IMR-90 (cell line): ENCODE measurements at regions not wholly inside any gene's neighbourhood (a gene's known extent, or its start where the extent isn't known, plus 50 kb on each side); places are given as distances from the start of the nearest gene placed in this dataset.

Experiments used
- ATAC-seq: fragments of 200-7000 bp; cut with Tn5 transposase; 2 replicates; pipeline ENCODE4 v1.9.1; 2020; ENCODE audit warnings: low read depth, mild to moderate bottlenecking, moderate library complexity
- BruUV-seq: library from RNA; stranded (reverse); fragments of 400-500 nt; replicated peaks from 2 replicates; lab custom pipeline; 2021; lab: Mats Ljungman, UMichigan
- CTCF ChIA-PET: fragments of 300-600 bp; formaldehyde crosslinking; extraction: SDS; loops from one replicate; lab custom pipeline; 2021; ENCODE audit warnings: antibody characterized with exemption; lab: Yijun Ruan, JAX
- POLR2A ChIA-PET: fragments of 300-600 bp; sonication (Branson Sonifier 250); formaldehyde crosslinking; loops from one replicate; lab custom pipeline; 2022; ENCODE audit warnings: antibody characterized with exemption; ENCODE audit not compliant: unreplicated experiment; lab: Charles Lee
- DNase-seq: peaks from one replicate; pipeline ENCODE4 v3.0.0; 2013
- H2AFZ ChIP-seq: replicated peaks from 2 replicates; pipeline ENCODE3; 2013; ENCODE audit warnings: low read length, mild to moderate bottlenecking; ENCODE audit not compliant: poor library complexity
- H2AK5ac ChIP-seq: 2 replicates; pipeline ENCODE4 v1.6.1; 2013; ENCODE audit warnings: low read depth, low read length, inconsistent platforms
- H2AK9ac ChIP-seq: replicated peaks from 2 replicates; pipeline ENCODE3; 2013; ENCODE audit warnings: mild to moderate bottlenecking, low read depth, low read length, moderate library complexity; ENCODE audit not compliant: poor library complexity
- H2BK120ac ChIP-seq: 2 replicates; pipeline ENCODE4 v1.6.1; 2013; ENCODE audit warnings: low read depth, low read length, inconsistent platforms
- H2BK15ac ChIP-seq: 3 replicates; pipeline ENCODE4 v1.6.1; 2013; ENCODE audit warnings: low read depth, low read length, inconsistent platforms
- H2BK20ac ChIP-seq: 2 replicates; pipeline ENCODE4 v1.6.1; 2013; ENCODE audit warnings: low read depth, mild to moderate bottlenecking, inconsistent platforms, low read length, moderate library complexity
- H2BK5ac ChIP-seq: 2 replicates; pipeline ENCODE4 v1.6.1; 2013; ENCODE audit warnings: mild to moderate bottlenecking, low read depth, low read length, inconsistent platforms; ENCODE audit not compliant: poor library complexity, severe bottlenecking
- H3K14ac ChIP-seq: replicated peaks from 2 replicates; pipeline ENCODE4 v1.6.1; 2013; ENCODE audit warnings: low read depth, low read length, inconsistent platforms
- H3K18ac ChIP-seq: 2 replicates; pipeline ENCODE4 v1.6.1; 2013; ENCODE audit warnings: low read depth, low read length, control low read depth
- H3K23ac ChIP-seq: 2 replicates; pipeline ENCODE4 v1.6.1; 2013; ENCODE audit warnings: low read depth, low read length, inconsistent platforms
- H3K27ac ChIP-seq: 2 replicates; pipeline ENCODE4 v1.5.1; 2013; ENCODE audit warnings: mild to moderate bottlenecking, control low read depth, low read length; ENCODE audit not compliant: insufficient read depth
- H3K27me3 ChIP-seq: 2 replicates; pipeline ENCODE4 v1.6.1; 2013; ENCODE audit warnings: low read length; ENCODE audit not compliant: control insufficient read depth, insufficient read depth
- H3K36me3 ChIP-seq: 2 replicates; pipeline ENCODE4 v1.6.1; 2013; ENCODE audit warnings: low read length, mixed read lengths; ENCODE audit not compliant: control insufficient read depth, insufficient read depth
- H3K4ac ChIP-seq: 2 replicates; pipeline ENCODE4 v1.6.1; 2013; ENCODE audit warnings: low read depth, low read length, inconsistent platforms
- H3K4me1 ChIP-seq: 2 replicates; pipeline ENCODE4 v1.6.1; 2013; ENCODE audit warnings: low read length, mixed read lengths; ENCODE audit not compliant: control insufficient read depth, insufficient read depth
- H3K4me2 ChIP-seq: 2 replicates; pipeline ENCODE4 v1.6.1; 2013; ENCODE audit warnings: low read depth, mild to moderate bottlenecking, control low read depth, low read length, moderate library complexity
- H3K4me3 ChIP-seq: 2 replicates; pipeline ENCODE4 v1.5.1; 2013; ENCODE audit warnings: low read depth, mild to moderate bottlenecking, control low read depth, low read length, moderate library complexity; ENCODE audit not compliant: insufficient read depth
- H3K56ac ChIP-seq: 2 replicates; pipeline ENCODE4 v1.6.1; 2013; ENCODE audit warnings: low read length, inconsistent platforms; ENCODE audit not compliant: insufficient read depth; ENCODE audit errors: extremely low read depth
- H3K79me1 ChIP-seq, 2 experiments: 2 replicates each; pipeline ENCODE4 v1.6.1; 2013; ENCODE audit warnings: low read length in 2 of 2, inconsistent platforms in 1 of 2, low read depth in 1 of 2
- H3K9ac ChIP-seq: 2 replicates; pipeline ENCODE4 v1.6.1; 2013; ENCODE audit warnings: low read depth, low read length, control low read depth
- H3K9me1 ChIP-seq: 2 replicates; pipeline ENCODE4 v1.6.1; 2013; ENCODE audit warnings: low read length, inconsistent platforms; ENCODE audit not compliant: insufficient read depth
- H3K9me3 ChIP-seq: 2 replicates; pipeline ENCODE4 v1.6.1; 2013; ENCODE audit warnings: low read length; ENCODE audit not compliant: control insufficient read depth, insufficient read depth
- H4K20me1 ChIP-seq: 2 replicates; pipeline ENCODE4 v1.6.1; 2013; ENCODE audit warnings: low read length, inconsistent platforms; ENCODE audit not compliant: insufficient read depth
- H4K5ac ChIP-seq: 2 replicates; pipeline ENCODE4 v1.6.1; 2013; ENCODE audit warnings: mild to moderate bottlenecking, low read depth, low read length, control low read depth
- H4K8ac ChIP-seq, 2 experiments: 2 replicates each; pipeline ENCODE4 v1.6.1; 2013; ENCODE audit warnings: low read depth in 2 of 2, low read length in 2 of 2, control low read depth in 1 of 2, inconsistent platforms in 1 of 2
- H4K91ac ChIP-seq: 2 replicates; pipeline ENCODE4 v1.6.1; 2013; ENCODE audit warnings: low read depth, low read length, inconsistent platforms; ENCODE audit not compliant: insufficient read depth
- CEBPB ChIP-seq: IDR thresholded peaks from 2 replicates; pipeline ENCODE4 v1.6.1; 2012; ENCODE audit warnings: low read depth, low read length, improper control_type of control experiment
- SMC3 ChIP-seq: fragments of 150-350 bp; IDR thresholded peaks from 2 replicates; pipeline ENCODE4 v1.6.1; 2016; ENCODE audit warnings: low read depth, mild to moderate bottlenecking, antibody characterized with exemption, low read length, moderate library complexity
- WGBS, 2 experiments: methylation state at CpG; one replicate each; pipeline versions ENCODE4 v1.1.5 to v1.1.7; 2013; ENCODE audit warnings: missing lambda C conversion rate in 2 of 2; ENCODE audit not compliant: insufficient read length in 1 of 2; ENCODE audit errors: extremely low coverage in 2 of 2; 5-methylcytosine and 5-hydroxymethylcytosine counted together
- dilution Hi-C: fragments of 300-500 bp; cut with HindIII; formaldehyde crosslinking; loops from one replicate; pipeline ENCODE4 v1.14.3; 2018; ENCODE audit warnings: low sequenced_read_pairs; ENCODE audit not compliant: unreplicated experiment
- in situ Hi-C: fragments of 300-500 bp; cut with MboI; formaldehyde crosslinking; loops from 3 replicates; pipeline ENCODE4 v1.14.3; 2019; ENCODE audit warnings: low sequenced_read_pairs, inconsistent platforms, mixed read lengths
- intact Hi-C: fragments of 100-400 bp; cut with micrococcal nuclease; formaldehyde crosslinking; loops from 2 replicates; pipeline ENCODE4 v1.10.0; 2022
- TF ChIP-seq, protein P1 (sequence below): fragments of 150-350 bp; IDR thresholded peaks from 2 replicates; pipeline ENCODE4 v1.6.1; 2016; ENCODE audit warnings: low read depth, mild to moderate bottlenecking, low read length, moderate library complexity, borderline replicate concordance

DNA sequence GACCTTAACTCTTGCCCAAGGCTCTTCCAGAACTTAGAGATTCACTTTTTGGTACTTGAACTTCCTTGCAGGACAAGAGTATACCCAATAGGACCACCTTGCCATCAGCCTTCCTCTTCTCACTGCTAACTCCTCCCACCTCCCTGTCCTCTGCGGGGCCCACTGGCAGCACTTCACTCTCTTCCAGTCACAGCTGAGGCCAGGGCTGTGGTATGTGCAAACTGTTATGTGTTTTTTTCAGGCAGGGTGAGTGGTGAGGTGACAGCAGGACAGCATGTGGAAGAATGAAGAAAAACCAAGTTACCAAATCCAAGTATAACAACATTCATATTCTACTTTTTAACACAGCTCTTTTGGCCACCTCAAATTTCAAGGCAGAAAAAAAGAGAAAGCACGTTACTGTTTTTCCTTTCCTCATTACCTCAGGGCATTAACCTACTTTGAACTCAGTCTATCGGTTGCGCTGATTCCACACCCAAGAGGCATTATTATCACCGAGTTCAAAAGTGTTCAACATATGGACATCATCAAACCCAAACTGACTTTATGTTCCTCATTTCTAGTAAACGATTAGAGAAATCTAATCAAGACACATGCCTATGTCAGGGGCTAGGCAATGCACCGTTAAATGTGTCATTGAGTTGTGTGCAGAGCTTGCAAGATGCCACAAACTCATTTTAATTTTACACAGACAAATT lies 605.2 kb upstream of the SYT4 start:
- Histone ChIP-seq H3K14ac (no peak overlapping the region), H3K9me1 (no peaks in the 10 kb centered on the region), H3K23ac (no peak overlapping the region), H2AK9ac (no peak overlapping the region), H2AFZ (no peak overlapping the region), H3K27ac (no peak overlapping the region), H2AK5ac (no peak overlapping the region), H2BK5ac (no peak overlapping the region), H3K56ac (no peak overlapping the region), H3K9ac (no peak overlapping the region), H3K4me1 (peaks cover 2% of the 10 kb centered on the region; the same call in 1 of the 2 replicates), H3K18ac (no peak overlapping the region), H4K91ac (no peak overlapping the region), H2BK15ac (no peak overlapping the region), H2BK20ac (no peak overlapping the region), H2BK120ac (no peak overlapping the region), H3K4ac (no peak overlapping the region), H4K5ac (no peak overlapping the region), H3K79me1 (no peaks in the 10 kb centered on the region), H3K27me3 (no peaks in the 10 kb centered on the region), H3K4me3 (no peak overlapping the region), H4K20me1 (no peaks in the 10 kb centered on the region), H4K8ac (no peak overlapping the region), H3K4me2 (no peak overlapping the region), H3K9me3 (no peaks in the 10 kb centered on the region), H3K36me3 (no peaks in the 10 kb centered on the region)
- intact Hi-C loops (no loop called here), in situ Hi-C loops (no loop called here), dilution Hi-C loops (no loop called here)
- ChIA-PET POLR2A (no interaction called here), CTCF (no interaction called here)
- TF ChIP-seq CEBPB (no peak), SMC3 (no peak)
- TF ChIP-seq, protein P1, sequence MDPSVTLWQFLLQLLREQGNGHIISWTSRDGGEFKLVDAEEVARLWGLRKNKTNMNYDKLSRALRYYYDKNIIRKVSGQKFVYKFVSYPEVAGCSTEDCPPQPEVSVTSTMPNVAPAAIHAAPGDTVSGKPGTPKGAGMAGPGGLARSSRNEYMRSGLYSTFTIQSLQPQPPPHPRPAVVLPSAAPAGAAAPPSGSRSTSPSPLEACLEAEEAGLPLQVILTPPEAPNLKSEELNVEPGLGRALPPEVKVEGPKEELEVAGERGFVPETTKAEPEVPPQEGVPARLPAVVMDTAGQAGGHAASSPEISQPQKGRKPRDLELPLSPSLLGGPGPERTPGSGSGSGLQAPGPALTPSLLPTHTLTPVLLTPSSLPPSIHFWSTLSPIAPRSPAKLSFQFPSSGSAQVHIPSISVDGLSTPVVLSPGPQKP, result no peak
- DNase-seq (no peak), ATAC-seq (no peak)
- no TSS peak for BruUV-seq
- 32% methylated on average over 4 of the region's 7 CpGs; no CpG with 5 or more reads in 1 of the 2 experiments for WGBS, 2 experiments
